ENCODE measurements at regions not wholly inside any gene's neighbourhood (a gene's known extent, or its start where the extent isn't known, plus 50 kb on each side); places are given as distances from the start of the nearest gene placed in this dataset.

- no peak for DNase-seq
Observed at GRCh38 chr10:118838364-118838763, 83.6 kb upstream of the CACUL1 start.

- no peak for DNase-seq
Observed at GRCh38 chr10:118839348-118839747, 84.6 kb upstream of the CACUL1 start.

GRCh38 chr10:118840071-118840775 lies 85.5 kb upstream of the CACUL1 start:
- DNase-seq = peak; percentile 39 to 58

GRCh38 chr10:118840776-118841468 lies 86.2 kb upstream of the CACUL1 start:
- no peak for DNase-seq

GRCh38 chr10:118841881-118842605 lies 87.3 kb upstream of the CACUL1 start:
- no peak for DNase-seq

GRCh38 chr10:118842843-118843624 lies 88.3 kb upstream of the CACUL1 start:
- no peak for DNase-seq

- no peak for DNase-seq
Observed at GRCh38 chr10:118843647-118844265, 89.0 kb upstream of the CACUL1 start.

- DNase-seq = no peak
Observed at GRCh38 chr10:118844731-118845521, 90.2 kb upstream of the CACUL1 start.

- DNase-seq = no peak
Observed at GRCh38 chr10:118845776-118846175, 91.0 kb upstream of the CACUL1 start.

- DNase-seq = peak; percentile 47 to 68
Observed at GRCh38 chr10:118850418-118851061, 95.8 kb upstream of the CACUL1 start.

GRCh38 chr10:118851062-118852035 lies 96.6 kb upstream of the CACUL1 start:
- no peak for DNase-seq

GRCh38 chr10:118853916-118854315 lies 99.1 kb upstream of the CACUL1 start:
- DNase-seq = no peak

GRCh38 chr10:118856106-118856505 lies 101.3 kb upstream of the CACUL1 start:
- DNase-seq = no peak

GRCh38 chr10:118865998-118866693 lies 111.4 kb upstream of the CACUL1 start:
- DNase-seq = no peak

GRCh38 chr10:118867768-118868167 lies 113.0 kb upstream of the CACUL1 start:
- no peak for DNase-seq

GRCh38 chr10:118868589-118868988 lies 113.8 kb upstream of the CACUL1 start:
- no peak for DNase-seq

GRCh38 chr10:118870467-118871243 lies 115.9 kb upstream of the CACUL1 start:
- no peak for DNase-seq

- DNase-seq = no peak
Observed at GRCh38 chr10:118871244-118871865, 116.6 kb upstream of the CACUL1 start.

Measured in stimulated activated CD4-positive, alpha-beta T cell treated with anti-CD3 and anti-CD28 coated beads, Interleukin-4, amount 100 ng/mL, for 4 hours (primary cell).